ENCODE measurements at regions not wholly inside any gene's neighbourhood (a gene's known extent, or its start where the extent isn't known, plus 50 kb on each side); places are given as distances from the start of the nearest gene placed in this dataset.

- ATAC-seq (no peak), DNase-seq (ENCODE audit: low read depth, low spot score) (no peak)
- no peaks in the 10 kb centered on the region for H3K79me2 ChIP-seq (ENCODE audit: insufficient read depth, low read length)
- H3K27ac ChIP-seq (ENCODE audit: low read depth, low read length), result no peak overlapping the region
- BruUV-seq (replicated peaks), result no TSS peak
- POLR2A ChIA-PET, result no interaction called here
- no peaks in the 10 kb centered on the region for H3K9me2 ChIP-seq (ENCODE audit: insufficient read depth)
- H3K4me1 ChIP-seq (ENCODE audit: control insufficient read depth in 1 of 2, insufficient read depth in 2 of 2, low read length in 2 of 2), result no peaks in the 10 kb centered on the region
- H3K9me3 ChIP-seq (ENCODE audit: control insufficient read depth in 1 of 2, insufficient read depth in 1 of 2, low read depth in 1 of 2, low read length in 2 of 2), result no peaks in the 10 kb centered on the region
- H3K4me3 ChIP-seq (replicated peaks in 1 of 2; ENCODE audit: low read depth in 1 of 2, low read length in 2 of 2), result no peak overlapping the region
- H3K36me3 ChIP-seq (ENCODE audit: control insufficient read depth in 1 of 2, insufficient read depth in 2 of 2, low read length in 2 of 2), result no peaks in the 10 kb centered on the region
- H3K4me2 ChIP-seq (ENCODE audit: low read length), result no peak overlapping the region
- TF ChIP-seq CEBPB (IDR thresholded peaks at IDR 0.05; ENCODE audit: low read depth) (no peak), ZFX (IDR thresholded peaks at IDR 0.05) (no peak), SRF (IDR thresholded peaks at IDR 0.05; ENCODE audit: low read depth) (no peak), POLR2A (IDR thresholded peaks at IDR 0.05; ENCODE audit: borderline replicate concordance, extremely low read depth, insufficient read depth, insufficient read length) (no peak), SP1 (IDR thresholded peaks at IDR 0.05; ENCODE audit: low read depth) (no peak), EZH2phosphoT487 (IDR thresholded peaks at IDR 0.05; ENCODE audit: borderline replicate concordance) (no peak)
- RAD21 ChIA-PET (ENCODE audit: low non-redundant PET in 1 of 2, low total read pairs in 2 of 2, uncharacterized antibody in 2 of 2, unreplicated experiment in 2 of 2), result no interaction called here
- H4K20me1 ChIP-seq (ENCODE audit: insufficient read depth), result no peaks in the 10 kb centered on the region
- peaks cover 10% of the 10 kb centered on the region for H3K27me3 ChIP-seq (ENCODE audit: insufficient read depth, low read length)
- no peak overlapping the region for H3K9ac ChIP-seq (ENCODE audit: low read length)
- no peak overlapping the region for H2AFZ ChIP-seq (ENCODE audit: low read depth, low read length, poor library complexity, severe bottlenecking)
- intact Hi-C loops (cut with micrococcal nuclease), result no loop called here
- CTCF ChIA-PET, result no interaction called here
Observed at GRCh38 chr6:167465482-167465881, 140.6 kb downstream of the TTLL2 start.

DNA sequence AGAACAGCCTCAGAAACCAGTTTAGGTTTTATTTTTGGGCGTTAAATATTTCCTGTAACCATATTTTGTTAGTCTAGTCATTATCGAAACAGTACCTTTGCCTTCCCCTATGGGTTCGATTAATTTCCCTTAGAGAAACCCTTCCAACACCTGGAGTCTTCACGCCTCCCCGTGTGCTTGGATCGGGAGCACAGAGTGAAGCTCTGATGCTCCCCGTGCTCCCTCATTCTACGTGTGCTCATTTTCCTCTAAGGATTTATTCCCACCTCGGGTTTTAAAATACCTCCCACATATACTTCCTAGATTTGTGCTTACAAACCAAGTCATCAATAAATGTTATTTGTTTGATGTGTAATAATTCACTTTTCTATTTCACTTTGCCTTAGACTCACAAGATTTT lies 142.4 kb downstream of the TTLL2 start:
- ChIA-PET RAD21 (ENCODE audit: low non-redundant PET in 1 of 2, low total read pairs in 2 of 2, uncharacterized antibody in 2 of 2, unreplicated experiment in 2 of 2) (no interaction called here), CTCF (no interaction called here), POLR2A (no interaction called here)
- no peak for ATAC-seq
- no peak overlapping the region for H3K4me2 ChIP-seq (ENCODE audit: low read length)
- H2AFZ ChIP-seq (ENCODE audit: low read depth, low read length, poor library complexity, severe bottlenecking), result no peak overlapping the region
- BruUV-seq (replicated peaks), result no TSS peak
- H3K4me3 ChIP-seq (replicated peaks in 1 of 2; ENCODE audit: low read depth in 1 of 2, low read length in 2 of 2), result no peak overlapping the region
- H3K9ac ChIP-seq (ENCODE audit: low read length), result no peak overlapping the region
- H3K79me2 ChIP-seq (ENCODE audit: insufficient read depth, low read length), result no peaks in the 10 kb centered on the region
- peaks cover 5% of the 10 kb centered on the region; the same call in 1 of the 2 replicates for H3K27me3 ChIP-seq (ENCODE audit: insufficient read depth, low read length)
- intact Hi-C loops (cut with micrococcal nuclease), result no loop called here
- H4K20me1 ChIP-seq (ENCODE audit: insufficient read depth), result no peaks in the 10 kb centered on the region
- no peaks in the 10 kb centered on the region for H3K36me3 ChIP-seq (ENCODE audit: control insufficient read depth in 1 of 2, insufficient read depth in 2 of 2, low read length in 2 of 2)
- H3K27ac ChIP-seq (ENCODE audit: low read depth, low read length), result no peak overlapping the region
- no peaks in the 10 kb centered on the region for H3K9me3 ChIP-seq (ENCODE audit: control insufficient read depth in 1 of 2, insufficient read depth in 1 of 2, low read depth in 1 of 2, low read length in 2 of 2)
- no peaks in the 10 kb centered on the region for H3K9me2 ChIP-seq (ENCODE audit: insufficient read depth)
- no peaks in the 10 kb centered on the region for H3K4me1 ChIP-seq (ENCODE audit: control insufficient read depth in 1 of 2, insufficient read depth in 2 of 2, low read length in 2 of 2)
- no peak for DNase-seq (ENCODE audit: low read depth, low spot score)
- TF ChIP-seq ZNF274 (IDR thresholded peaks at IDR 0.05; ENCODE audit: low read depth, low read length), result no peak
- TF ChIP-seq EGR1 (IDR thresholded peaks at IDR 0.05; ENCODE audit: low read depth), result no peak
- TF ChIP-seq JUND (IDR thresholded peaks at IDR 0.05), result no peak
- TF ChIP-seq SRF (IDR thresholded peaks at IDR 0.05; ENCODE audit: low read depth), result no peak
- TF ChIP-seq, protein P1, sequence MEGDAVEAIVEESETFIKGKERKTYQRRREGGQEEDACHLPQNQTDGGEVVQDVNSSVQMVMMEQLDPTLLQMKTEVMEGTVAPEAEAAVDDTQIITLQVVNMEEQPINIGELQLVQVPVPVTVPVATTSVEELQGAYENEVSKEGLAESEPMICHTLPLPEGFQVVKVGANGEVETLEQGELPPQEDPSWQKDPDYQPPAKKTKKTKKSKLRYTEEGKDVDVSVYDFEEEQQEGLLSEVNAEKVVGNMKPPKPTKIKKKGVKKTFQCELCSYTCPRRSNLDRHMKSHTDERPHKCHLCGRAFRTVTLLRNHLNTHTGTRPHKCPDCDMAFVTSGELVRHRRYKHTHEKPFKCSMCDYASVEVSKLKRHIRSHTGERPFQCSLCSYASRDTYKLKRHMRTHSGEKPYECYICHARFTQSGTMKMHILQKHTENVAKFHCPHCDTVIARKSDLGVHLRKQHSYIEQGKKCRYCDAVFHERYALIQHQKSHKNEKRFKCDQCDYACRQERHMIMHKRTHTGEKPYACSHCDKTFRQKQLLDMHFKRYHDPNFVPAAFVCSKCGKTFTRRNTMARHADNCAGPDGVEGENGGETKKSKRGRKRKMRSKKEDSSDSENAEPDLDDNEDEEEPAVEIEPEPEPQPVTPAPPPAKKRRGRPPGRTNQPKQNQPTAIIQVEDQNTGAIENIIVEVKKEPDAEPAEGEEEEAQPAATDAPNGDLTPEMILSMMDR (IDR thresholded peaks at IDR 0.05 in 2 of 3, conservative IDR thresholded peaks at IDR 0.05 in 1 of 3; ENCODE audit: borderline replicate concordance in 1 of 3, insufficient read depth in 1 of 3, low read depth in 2 of 3, low read length in 2 of 3), result no peak
- no peak for TF ChIP-seq POLR2A (IDR thresholded peaks at IDR 0.05; ENCODE audit: borderline replicate concordance, extremely low read depth, insufficient read depth, insufficient read length)
- TF ChIP-seq ZFX (IDR thresholded peaks at IDR 0.05), result no peak
- no peak for TF ChIP-seq RAD21 (IDR thresholded peaks at IDR 0.05; ENCODE audit: low read depth)
- no peak for TF ChIP-seq FOSL1 (IDR thresholded peaks at IDR 0.05; ENCODE audit: low read depth)
- TF ChIP-seq EZH2phosphoT487 (IDR thresholded peaks at IDR 0.05; ENCODE audit: borderline replicate concordance), result no peak
- no peak for TF ChIP-seq EZH2 (IDR thresholded peaks at IDR 0.05)
- TF ChIP-seq, protein P2, sequence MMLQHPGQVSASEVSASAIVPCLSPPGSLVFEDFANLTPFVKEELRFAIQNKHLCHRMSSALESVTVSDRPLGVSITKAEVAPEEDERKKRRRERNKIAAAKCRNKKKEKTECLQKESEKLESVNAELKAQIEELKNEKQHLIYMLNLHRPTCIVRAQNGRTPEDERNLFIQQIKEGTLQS (IDR thresholded peaks at IDR 0.05), result no peak
- TF ChIP-seq, protein P3, sequence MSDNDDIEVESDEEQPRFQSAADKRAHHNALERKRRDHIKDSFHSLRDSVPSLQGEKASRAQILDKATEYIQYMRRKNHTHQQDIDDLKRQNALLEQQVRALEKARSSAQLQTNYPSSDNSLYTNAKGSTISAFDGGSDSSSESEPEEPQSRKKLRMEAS (IDR thresholded peaks at IDR 0.05), result no peak
- no peak for TF ChIP-seq POLR2AphosphoS5 (IDR thresholded peaks at IDR 0.05; ENCODE audit: low read depth, low read length)
- no peak for TF ChIP-seq TCF7L2 (IDR thresholded peaks at IDR 0.05; ENCODE audit: borderline replicate concordance, extremely low read depth, insufficient read depth, insufficient read length)
- no peak for TF ChIP-seq CEBPB (IDR thresholded peaks at IDR 0.05; ENCODE audit: low read depth)

All from HCT116 (cell line).